Neural crest cell (in vitro differentiated cells): ENCODE measurements at regions not wholly inside any gene's neighbourhood (a gene's known extent, or its start where the extent isn't known, plus 50 kb on each side); places are given as distances from the start of the nearest gene placed in this dataset.

Source experiments
- DNase-seq: peaks from one replicate; pipeline ENCODE4 v3.0.0; 2021; ENCODE audit warnings: low read depth, mixed read lengths, low spot score
- H3K27ac Mint-ChIP-seq: one replicate; pipeline ENCODE4 v1.8.0; 2021; ENCODE audit warnings: mild to moderate bottlenecking, mixed read lengths; ENCODE audit not compliant: unreplicated experiment
- H3K27me3 Mint-ChIP-seq: 2 replicates; pipeline ENCODE4 v1.8.0; 2021; ENCODE audit warnings: low read depth, mild to moderate bottlenecking, mixed read lengths
- H3K36me3 Mint-ChIP-seq: 2 replicates; pipeline ENCODE4 v1.8.0; 2021; ENCODE audit warnings: low read depth, mild to moderate bottlenecking, mixed read lengths
- H3K4me1 Mint-ChIP-seq: 2 replicates; pipeline ENCODE4 v1.8.0; 2021; ENCODE audit warnings: mixed read lengths
- H3K4me3 Mint-ChIP-seq: one replicate; pipeline ENCODE4 v1.8.0; 2021; ENCODE audit warnings: mild to moderate bottlenecking, mixed read lengths
- H3K9me3 Mint-ChIP-seq: 2 replicates; pipeline ENCODE4 v1.8.0; 2021; ENCODE audit warnings: mixed read lengths
- CTCF ChIP-seq: fragments of 200-600 bp; sonication (generic); conservative IDR thresholded peaks from 2 replicates; pipeline ENCODE4 v1.5.0; 2021; ENCODE audit warnings: antibody characterized with exemption, mild to moderate bottlenecking

- Mint-ChIP-seq H3K36me3 (no peaks in the 10 kb centered on the region), H3K4me1 (peaks cover 18% of the 10 kb centered on the region)
- no peak for TF ChIP-seq CTCF
Observed at GRCh38 chr1:5265438-5266075, 611.1 kb downstream of the AJAP1 start.

GRCh38 chr1:5264476-5264875, 610.1 kb downstream of the AJAP1 start:
- H3K4me3 Mint-ChIP-seq: no peak overlapping the region
- no peaks in the 10 kb centered on the region for H3K36me3 Mint-ChIP-seq
- H3K4me1 Mint-ChIP-seq: peaks cover 18% of the 10 kb centered on the region
- peaks cover 6% of the 10 kb centered on the region for H3K27me3 Mint-ChIP-seq
- peaks cover 2% of the 10 kb centered on the region for H3K9me3 Mint-ChIP-seq
- DNase-seq: no peak
- no peak for TF ChIP-seq CTCF
- H3K27ac Mint-ChIP-seq: no peak overlapping the region

More at GRCh38 chr1:5265438-5266075, 611.1 kb downstream of the AJAP1 start:
- Mint-ChIP-seq H3K4me3 (no peak overlapping the region), H3K27me3 (peaks cover 6% of the 10 kb centered on the region), H3K9me3 (no peaks in the 10 kb centered on the region), H3K27ac (no peak overlapping the region)
- no peak for DNase-seq

- no peak for DNase-seq
- H3K27me3 Mint-ChIP-seq: peaks cover 3% of the 10 kb centered on the region
- peaks cover 13% of the 10 kb centered on the region for H3K36me3 Mint-ChIP-seq
- H3K27ac Mint-ChIP-seq: no peak overlapping the region
- H3K9me3 Mint-ChIP-seq: peaks cover 12% of the 10 kb centered on the region
- H3K4me1 Mint-ChIP-seq: no peaks in the 10 kb centered on the region
- no peak for TF ChIP-seq CTCF
- H3K4me3 Mint-ChIP-seq: no peak overlapping the region
Observed at GRCh38 chr1:5256793-5257192, 602.4 kb downstream of the AJAP1 start.

GRCh38 chr1:5254975-5255374, 600.6 kb downstream of the AJAP1 start:
- Mint-ChIP-seq H3K9me3 (peaks cover 12% of the 10 kb centered on the region), H3K4me1 (no peaks in the 10 kb centered on the region), H3K27ac (no peak overlapping the region), H3K4me3 (no peak overlapping the region), H3K36me3 (peaks cover 13% of the 10 kb centered on the region), H3K27me3 (peaks cover 3% of the 10 kb centered on the region)
- no peak for DNase-seq
- TF ChIP-seq CTCF: no peak

- peaks cover 3% of the 10 kb centered on the region for H3K27me3 Mint-ChIP-seq
- peaks cover 13% of the 10 kb centered on the region for H3K36me3 Mint-ChIP-seq
Observed at GRCh38 chr1:5254131-5254725, 599.8 kb downstream of the AJAP1 start.

More at GRCh38 chr1:5254131-5254725, 599.8 kb downstream of the AJAP1 start:
- Mint-ChIP-seq H3K4me1 (no peaks in the 10 kb centered on the region), H3K9me3 (peaks cover 8% of the 10 kb centered on the region), H3K4me3 (no peak overlapping the region), H3K27ac (no peak overlapping the region)
- no peak for TF ChIP-seq CTCF
- DNase-seq: no peak
